Cerebellar nuclear complex (tissue), 1 donor: ENCODE measurements at regions not wholly inside any gene's neighbourhood (a gene's known extent, or its start where the extent isn't known, plus 50 kb on each side); places are given as distances from the start of the nearest gene placed in this dataset.

Source experiments
- DNase-seq, 2 experiments: peaks; one replicate each; lab custom pipeline; 2025; lab: John Stamatoyannopoulos, UW

GRCh38 chr6:170232186-170233002 is 58.5 kb downstream of the DLL1 start:
- DNase-seq: no peak

- no peak for DNase-seq
These were observed 59.3 kb downstream of the DLL1 start for GRCh38 chr6:170231293-170232185.

GRCh38 chr6:170230520-170231292 is 60.2 kb downstream of the DLL1 start:
- peak; percentile 43 to 57 for DNase-seq

- no peak for DNase-seq
These were observed 60.9 kb downstream of the DLL1 start for GRCh38 chr6:170229851-170230519.

GRCh38 chr6:170229396-170229795 is 61.5 kb downstream of the DLL1 start:
- DNase-seq: no peak

GRCh38 chr6:170228946-170229310 is 62.0 kb downstream of the DLL1 start:
- DNase-seq: no peak

GRCh38 chr6:170227996-170228945 is 62.6 kb downstream of the DLL1 start:
- DNase-seq: no peak

- DNase-seq: no peak
These were observed 63.3 kb downstream of the DLL1 start for GRCh38 chr6:170227521-170227983.

- no peak for DNase-seq
These were observed 64.2 kb downstream of the DLL1 start for GRCh38 chr6:170226647-170227046.

- no peak for DNase-seq
These were observed 64.9 kb downstream of the DLL1 start for GRCh38 chr6:170225852-170226417.

- no peak for DNase-seq
These were observed 65.9 kb downstream of the DLL1 start for GRCh38 chr6:170224694-170225660.

GRCh38 chr6:170223718-170224693 is 66.9 kb downstream of the DLL1 start:
- no peak for DNase-seq

GRCh38 chr6:170222498-170223471 is 68.1 kb downstream of the DLL1 start:
- no peak for DNase-seq

- no peak for DNase-seq
These were observed 69.0 kb downstream of the DLL1 start for GRCh38 chr6:170221753-170222400.

- no peak for DNase-seq
These were observed 69.7 kb downstream of the DLL1 start for GRCh38 chr6:170221052-170221752.
